ENCODE measurements at regions not wholly inside any gene's neighbourhood (a gene's known extent, or its start where the extent isn't known, plus 50 kb on each side); places are given as distances from the start of the nearest gene placed in this dataset.
"Not testable (repeated sequence)": the region's sequence is repeated elsewhere in the genome, so short reads cannot be mapped to it uniquely, and the experiment has no call there.

GRCh38 chr1:106393046-106393445, 663.4 kb upstream of the PRMT6 start:
- Histone ChIP-seq H3K9me3 (ENCODE audit: control insufficient read depth, low read depth, low read length) (no peaks in the 10 kb centered on the region), H3K27me3 (ENCODE audit: control insufficient read depth, insufficient read depth, low read length) (no peaks in the 10 kb centered on the region), H3K27ac (ENCODE audit: low read length) (no peak overlapping the region), H3K36me3 (ENCODE audit: control insufficient read depth, low read depth, low read length) (no peaks in the 10 kb centered on the region), H3K4me3 (ENCODE audit: low read length) (no peak overlapping the region), H3K4me1 (ENCODE audit: control insufficient read depth, low read depth, low read length) (no peaks in the 10 kb centered on the region), H3K9ac (ENCODE audit: low read length) (no peak overlapping the region)

DNA sequence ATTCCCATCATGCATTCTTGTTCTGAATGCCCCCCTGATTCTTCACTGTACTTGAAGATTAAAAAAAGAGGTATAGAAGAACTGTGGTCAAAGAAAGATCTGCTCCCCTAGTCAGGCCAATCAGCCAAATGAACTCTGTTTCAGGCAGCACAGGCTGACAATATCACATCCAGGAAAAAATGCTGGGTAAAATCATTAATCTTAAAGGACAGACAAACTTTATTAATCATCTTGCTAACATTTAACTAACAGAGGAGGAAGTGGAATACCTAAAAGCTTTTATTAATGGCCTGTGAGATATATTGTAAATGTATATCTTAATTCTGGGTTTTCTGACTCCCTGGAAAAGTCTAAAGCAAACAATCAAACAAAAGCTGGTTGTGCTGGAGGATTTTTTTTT, 660.5 kb upstream of the PRMT6 start:
- no peak overlapping the region for H3K4me3 ChIP-seq (ENCODE audit: low read length)
- no peaks in the 10 kb centered on the region for H3K27me3 ChIP-seq (ENCODE audit: control insufficient read depth, insufficient read depth, low read length)
- H3K36me3 ChIP-seq (ENCODE audit: control insufficient read depth, low read depth, low read length) = no peaks in the 10 kb centered on the region
- H3K9ac ChIP-seq (ENCODE audit: low read length) = no peak overlapping the region
- no peak overlapping the region for H3K27ac ChIP-seq (ENCODE audit: low read length)
- no peaks in the 10 kb centered on the region for H3K9me3 ChIP-seq (ENCODE audit: control insufficient read depth, low read depth, low read length)
- H3K4me1 ChIP-seq (ENCODE audit: control insufficient read depth, low read depth, low read length) = no peaks in the 10 kb centered on the region

GRCh38 chr1:106398391-106398790, 658.1 kb upstream of the PRMT6 start:
- no peaks in the 10 kb centered on the region for H3K36me3 ChIP-seq (ENCODE audit: control insufficient read depth, low read depth, low read length)
- H3K27me3 ChIP-seq (ENCODE audit: control insufficient read depth, insufficient read depth, low read length) = no peaks in the 10 kb centered on the region
- H3K4me3 ChIP-seq (ENCODE audit: low read length) = no peak overlapping the region
- no peak overlapping the region for H3K9ac ChIP-seq (ENCODE audit: low read length)
- no peaks in the 10 kb centered on the region for H3K4me1 ChIP-seq (ENCODE audit: control insufficient read depth, low read depth, low read length)
- no peaks in the 10 kb centered on the region for H3K9me3 ChIP-seq (ENCODE audit: control insufficient read depth, low read depth, low read length)
- no peak overlapping the region for H3K27ac ChIP-seq (ENCODE audit: low read length)

GRCh38 chr1:106406114-106406513, 650.4 kb upstream of the PRMT6 start:
- Histone ChIP-seq H3K9ac (ENCODE audit: low read length) (no peak overlapping the region), H3K36me3 (ENCODE audit: control insufficient read depth, low read depth, low read length) (no peaks in the 10 kb centered on the region), H3K27ac (ENCODE audit: low read length) (no peak overlapping the region), H3K9me3 (ENCODE audit: control insufficient read depth, low read depth, low read length) (no peaks in the 10 kb centered on the region), H3K4me3 (ENCODE audit: low read length) (no peak overlapping the region), H3K27me3 (ENCODE audit: control insufficient read depth, insufficient read depth, low read length) (no peaks in the 10 kb centered on the region), H3K4me1 (ENCODE audit: control insufficient read depth, low read depth, low read length) (no peaks in the 10 kb centered on the region)

DNA sequence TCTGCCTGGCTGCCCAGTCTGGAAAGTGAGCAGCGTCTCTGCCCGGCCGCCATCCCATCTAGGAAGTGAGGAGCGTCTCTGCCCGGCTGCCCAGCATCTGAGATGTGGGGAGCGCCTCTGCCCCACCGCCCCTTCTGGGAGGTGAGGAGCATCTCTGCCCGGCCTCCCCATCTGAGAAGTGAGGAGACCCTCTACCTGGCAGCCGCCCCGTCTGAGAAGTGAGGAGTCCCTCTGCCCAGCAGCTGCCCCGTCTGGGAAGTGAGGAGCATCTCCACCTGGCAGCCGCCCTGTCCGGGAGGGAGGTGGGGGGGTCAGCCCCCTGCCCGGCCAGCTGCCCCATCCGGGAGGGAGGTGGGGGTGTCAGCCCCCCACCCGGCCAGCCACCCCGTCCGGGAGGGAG, 644.2 kb upstream of the PRMT6 start:
- H3K27ac ChIP-seq (ENCODE audit: low read length); H3K36me3 ChIP-seq (ENCODE audit: control insufficient read depth, low read depth, low read length); H3K27me3 ChIP-seq (ENCODE audit: control insufficient read depth, insufficient read depth, low read length); H3K9me3 ChIP-seq (ENCODE audit: control insufficient read depth, low read depth, low read length); H3K4me1 ChIP-seq (ENCODE audit: control insufficient read depth, low read depth, low read length); H3K4me3 ChIP-seq (ENCODE audit: low read length); H3K9ac ChIP-seq (ENCODE audit: low read length): not testable (repeated sequence)

DNA sequence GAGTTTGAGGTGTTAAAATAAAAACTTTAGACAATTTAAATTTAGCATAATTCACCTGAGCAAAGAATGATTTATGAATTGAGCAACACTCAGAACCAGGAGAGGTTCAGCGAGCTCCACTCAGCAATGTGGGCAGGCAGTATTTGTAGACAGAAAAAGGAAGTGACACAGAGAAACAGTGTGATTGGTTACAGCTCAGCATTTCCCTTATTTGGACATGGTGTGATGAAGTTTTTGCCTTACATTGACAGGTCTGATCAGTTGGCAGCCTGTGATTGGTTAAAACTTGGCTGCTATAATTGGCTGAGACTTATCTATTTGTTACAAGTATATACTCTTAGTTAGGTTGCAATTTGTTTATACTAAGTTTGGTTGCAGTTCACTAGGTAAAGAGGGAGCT, 621.2 kb upstream of the PRMT6 start:
- no peak overlapping the region for H3K27ac ChIP-seq (ENCODE audit: low read length)
- H3K4me1 ChIP-seq (ENCODE audit: control insufficient read depth, low read depth, low read length) = peaks cover 14% of the 10 kb centered on the region
- H3K9ac ChIP-seq (ENCODE audit: low read length) = no peak overlapping the region
- H3K27me3 ChIP-seq (ENCODE audit: control insufficient read depth, insufficient read depth, low read length) = no peaks in the 10 kb centered on the region
- no peaks in the 10 kb centered on the region for H3K9me3 ChIP-seq (ENCODE audit: control insufficient read depth, low read depth, low read length)
- H3K4me3 ChIP-seq (ENCODE audit: low read length) = no peak overlapping the region
- H3K36me3 ChIP-seq (ENCODE audit: control insufficient read depth, low read depth, low read length) = no peaks in the 10 kb centered on the region

DNA sequence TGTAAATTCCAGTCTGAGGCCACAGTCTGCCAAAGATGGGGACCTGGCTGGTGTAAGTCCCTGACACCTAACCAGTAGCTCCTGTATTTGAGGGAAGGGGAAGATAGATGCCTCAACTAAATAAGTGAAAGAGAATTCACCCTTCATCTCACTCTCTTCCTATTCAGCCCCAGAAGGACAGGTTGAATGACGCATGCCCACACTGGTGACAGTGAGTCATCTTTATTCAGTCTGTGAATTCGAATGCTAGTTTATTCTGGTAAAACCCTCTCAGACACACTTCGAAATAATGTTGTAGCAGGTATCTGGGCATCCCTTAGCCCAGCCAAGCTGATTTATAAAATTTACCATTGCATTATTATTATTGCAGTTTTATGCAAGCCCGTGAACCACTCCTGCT, 617.0 kb upstream of the PRMT6 start:
- no peaks in the 10 kb centered on the region for H3K9me3 ChIP-seq (ENCODE audit: control insufficient read depth, low read depth, low read length)
- no peak overlapping the region for H3K4me3 ChIP-seq (ENCODE audit: low read length)
- H3K4me1 ChIP-seq (ENCODE audit: control insufficient read depth, low read depth, low read length) = peaks cover 14% of the 10 kb centered on the region

DNA sequence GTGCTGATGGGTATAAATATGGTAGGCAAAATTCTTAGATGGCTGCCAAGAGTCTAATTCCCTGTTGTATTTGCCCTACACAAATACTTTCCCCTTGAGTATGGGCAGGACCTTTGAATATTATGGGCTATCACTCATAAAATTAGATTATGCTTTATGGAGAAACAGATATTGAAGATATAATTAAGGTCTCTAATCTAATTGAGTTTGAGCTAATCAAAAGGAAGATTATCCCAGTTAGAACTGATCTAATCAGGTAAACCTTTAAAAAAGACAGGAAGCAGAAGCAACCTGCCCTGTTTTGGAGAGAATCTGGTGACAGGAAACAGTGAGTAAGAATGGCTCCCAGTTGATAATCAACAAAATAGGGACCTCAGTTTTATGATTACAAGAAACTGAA, 609.0 kb upstream of the PRMT6 start:
- H3K36me3 ChIP-seq (ENCODE audit: control insufficient read depth, low read depth, low read length) = no peaks in the 10 kb centered on the region
- no peaks in the 10 kb centered on the region for H3K9me3 ChIP-seq (ENCODE audit: control insufficient read depth, low read depth, low read length)
- no peak overlapping the region for H3K4me3 ChIP-seq (ENCODE audit: low read length)
- no peaks in the 10 kb centered on the region for H3K4me1 ChIP-seq (ENCODE audit: control insufficient read depth, low read depth, low read length)
- H3K27ac ChIP-seq (ENCODE audit: low read length) = no peak overlapping the region
- no peaks in the 10 kb centered on the region for H3K27me3 ChIP-seq (ENCODE audit: control insufficient read depth, insufficient read depth, low read length)
- no peak overlapping the region for H3K9ac ChIP-seq (ENCODE audit: low read length)

More for the DNA sequence above, 617.0 kb upstream of the PRMT6 start:
- H3K36me3 ChIP-seq (ENCODE audit: control insufficient read depth, low read depth, low read length) = no peaks in the 10 kb centered on the region
- no peak overlapping the region for H3K27ac ChIP-seq (ENCODE audit: low read length)
- H3K9ac ChIP-seq (ENCODE audit: low read length) = no peak overlapping the region
- H3K27me3 ChIP-seq (ENCODE audit: control insufficient read depth, insufficient read depth, low read length) = no peaks in the 10 kb centered on the region

GRCh38 chr1:106456832-106457231, 599.6 kb upstream of the PRMT6 start:
- no peaks in the 10 kb centered on the region for H3K4me1 ChIP-seq (ENCODE audit: control insufficient read depth, low read depth, low read length)
- H3K36me3 ChIP-seq (ENCODE audit: control insufficient read depth, low read depth, low read length) = no peaks in the 10 kb centered on the region
- no peaks in the 10 kb centered on the region for H3K9me3 ChIP-seq (ENCODE audit: control insufficient read depth, low read depth, low read length)
- no peak overlapping the region for H3K27ac ChIP-seq (ENCODE audit: low read length)
- no peaks in the 10 kb centered on the region for H3K27me3 ChIP-seq (ENCODE audit: control insufficient read depth, insufficient read depth, low read length)
- H3K9ac ChIP-seq (ENCODE audit: low read length) = no peak overlapping the region
- no peak overlapping the region for H3K4me3 ChIP-seq (ENCODE audit: low read length)

DNA sequence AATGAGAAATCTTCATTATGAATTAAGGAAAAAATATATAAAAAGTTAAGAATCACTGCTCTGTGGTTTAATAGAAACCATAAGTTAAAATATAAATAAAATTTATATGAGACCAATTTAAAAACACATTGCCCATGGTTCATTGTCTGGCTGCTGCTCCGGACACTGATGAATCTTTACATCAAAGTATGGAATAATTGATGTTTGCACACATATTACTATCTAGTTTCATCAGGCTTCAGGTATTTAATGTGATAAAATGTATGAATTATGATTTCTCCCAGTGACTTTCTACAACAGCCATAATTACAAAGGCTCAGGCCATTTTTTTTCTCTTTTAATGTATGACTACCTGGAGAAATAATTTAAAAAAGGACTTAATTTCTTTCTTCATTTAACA, 599.1 kb upstream of the PRMT6 start:
- no peak overlapping the region for H3K9ac ChIP-seq (ENCODE audit: low read length)
- H3K36me3 ChIP-seq (ENCODE audit: control insufficient read depth, low read depth, low read length) = no peaks in the 10 kb centered on the region
- no peak overlapping the region for H3K27ac ChIP-seq (ENCODE audit: low read length)
- H3K4me3 ChIP-seq (ENCODE audit: low read length) = no peak overlapping the region
- no peaks in the 10 kb centered on the region for H3K27me3 ChIP-seq (ENCODE audit: control insufficient read depth, insufficient read depth, low read length)
- no peaks in the 10 kb centered on the region for H3K4me1 ChIP-seq (ENCODE audit: control insufficient read depth, low read depth, low read length)
- no peaks in the 10 kb centered on the region for H3K9me3 ChIP-seq (ENCODE audit: control insufficient read depth, low read depth, low read length)

DNA sequence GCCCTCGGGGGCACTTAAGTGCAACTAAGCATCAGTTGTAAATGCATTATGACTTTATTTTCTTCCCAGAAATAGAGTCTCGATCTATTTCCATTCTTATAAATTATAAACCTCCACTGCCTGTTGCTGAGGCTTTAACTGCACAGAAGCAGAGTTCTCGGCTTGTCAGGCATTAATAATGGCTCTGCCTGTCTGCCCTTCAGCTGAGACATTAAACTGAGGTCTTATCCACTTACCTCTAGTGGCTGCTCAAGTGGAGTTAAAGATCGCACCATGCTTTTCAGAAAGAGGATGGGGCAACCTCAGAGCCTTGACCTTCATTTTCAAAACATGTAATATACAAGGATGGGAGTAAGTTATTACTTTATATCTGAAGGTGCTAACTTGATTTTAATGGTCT, 597.6 kb upstream of the PRMT6 start:
- Histone ChIP-seq H3K27ac (ENCODE audit: low read length) (no peak overlapping the region), H3K36me3 (ENCODE audit: control insufficient read depth, low read depth, low read length) (no peaks in the 10 kb centered on the region)

GRCh38 chr1:106459418-106459817, 597.1 kb upstream of the PRMT6 start:
- Histone ChIP-seq H3K9me3 (ENCODE audit: control insufficient read depth, low read depth, low read length) (no peaks in the 10 kb centered on the region), H3K27ac (ENCODE audit: low read length) (no peak overlapping the region), H3K27me3 (ENCODE audit: control insufficient read depth, insufficient read depth, low read length) (no peaks in the 10 kb centered on the region), H3K4me1 (ENCODE audit: control insufficient read depth, low read depth, low read length) (no peaks in the 10 kb centered on the region), H3K9ac (ENCODE audit: low read length) (no peak overlapping the region), H3K36me3 (ENCODE audit: control insufficient read depth, low read depth, low read length) (no peaks in the 10 kb centered on the region), H3K4me3 (ENCODE audit: low read length) (no peak overlapping the region)

More for the DNA sequence above, 597.6 kb upstream of the PRMT6 start:
- Histone ChIP-seq H3K4me1 (ENCODE audit: control insufficient read depth, low read depth, low read length) (no peaks in the 10 kb centered on the region), H3K27me3 (ENCODE audit: control insufficient read depth, insufficient read depth, low read length) (no peaks in the 10 kb centered on the region), H3K4me3 (ENCODE audit: low read length) (no peak overlapping the region), H3K9me3 (ENCODE audit: control insufficient read depth, low read depth, low read length) (no peaks in the 10 kb centered on the region), H3K9ac (ENCODE audit: low read length) (no peak overlapping the region)

Measured in iPS-18a (cell line).